ENCODE measurements at regions not wholly inside any gene's neighbourhood (a gene's known extent, or its start where the extent isn't known, plus 50 kb on each side); places are given as distances from the start of the nearest gene placed in this dataset.

- H3K27ac Mint-ChIP-seq = no peak overlapping the region
- H3K4me2 ChIP-seq = no peak overlapping the region
- no peaks in the 10 kb centered on the region for H3K79me2 ChIP-seq (ENCODE audit: low read depth)
- no peak overlapping the region for H3K4me3 Mint-ChIP-seq
- H3K27me3 ChIP-seq = no peaks in the 10 kb centered on the region
- peaks cover 13% of the 10 kb centered on the region for H3K4me1 Mint-ChIP-seq
- TF ChIP-seq EZH2 (IDR thresholded peaks at IDR 0.05) (no peak), EZH2phosphoT487 (IDR thresholded peaks at IDR 0.05) (no peak), CTCF (IDR thresholded peaks at IDR 0.05) (no peak)
- H3K9me3 ChIP-seq (ENCODE audit: low read depth) = no peaks in the 10 kb centered on the region
- no peaks in the 10 kb centered on the region for H3K36me3 Mint-ChIP-seq
- H3K27me3 Mint-ChIP-seq (ENCODE audit: insufficient read depth, low read depth) = no peaks in the 10 kb centered on the region
- DNase-seq (ENCODE audit: low spot score) = no peak
- peaks cover 30% of the 10 kb centered on the region for H3K4me1 ChIP-seq
- no peak overlapping the region for H2AFZ ChIP-seq (replicated peaks)
- H3K4me3 ChIP-seq = no peak overlapping the region
- H3K36me3 ChIP-seq = no peaks in the 10 kb centered on the region
- no peaks in the 10 kb centered on the region for H3K9me3 Mint-ChIP-seq
- no peak overlapping the region for H3K9ac ChIP-seq
- no peaks in the 10 kb centered on the region for H4K20me1 ChIP-seq (ENCODE audit: low read depth)
- H3K27ac ChIP-seq = peak overlapping the region; percentile 68
- H3F3A ChIP-seq (ENCODE audit: low read depth) = peaks cover 28% of the 10 kb centered on the region
Measured at GRCh38 chr11:104404231-104405175, 240.6 kb upstream of the PDGFD start.

GRCh38 chr11:104402812-104403521 is 239.0 kb upstream of the PDGFD start:
- DNase-seq (ENCODE audit: low spot score) = peak; percentile 59
- peak overlapping the region; percentile 57 for H3K4me2 ChIP-seq
- peaks cover 28% of the 10 kb centered on the region for H3F3A ChIP-seq (ENCODE audit: low read depth)
- peaks cover 30% of the 10 kb centered on the region for H3K4me1 ChIP-seq
- no peaks in the 10 kb centered on the region for H3K79me2 ChIP-seq (ENCODE audit: low read depth)
- peak overlapping the region; percentile 68 for H3K27ac ChIP-seq
- Mint-ChIP-seq H3K4me1 (peaks cover 13% of the 10 kb centered on the region), H3K4me3 (no peak overlapping the region), H3K27me3 (ENCODE audit: insufficient read depth, low read depth) (no peaks in the 10 kb centered on the region), H3K9me3 (no peaks in the 10 kb centered on the region), H3K36me3 (no peaks in the 10 kb centered on the region), H3K27ac (no peak overlapping the region)
- H3K36me3 ChIP-seq = no peaks in the 10 kb centered on the region
- no peak overlapping the region for H3K4me3 ChIP-seq
- H3K9ac ChIP-seq = no peak overlapping the region
- no peaks in the 10 kb centered on the region for H3K27me3 ChIP-seq
- H3K9me3 ChIP-seq (ENCODE audit: low read depth) = no peaks in the 10 kb centered on the region
- no peak overlapping the region for H2AFZ ChIP-seq (replicated peaks)
- TF ChIP-seq EZH2 (IDR thresholded peaks at IDR 0.05) (no peak), EZH2phosphoT487 (IDR thresholded peaks at IDR 0.05) (no peak), CTCF (IDR thresholded peaks at IDR 0.05) (no peak)
- H4K20me1 ChIP-seq (ENCODE audit: low read depth) = no peaks in the 10 kb centered on the region

- H3K36me3 ChIP-seq = no peaks in the 10 kb centered on the region
- Mint-ChIP-seq H3K27me3 (ENCODE audit: insufficient read depth, low read depth) (no peaks in the 10 kb centered on the region), H3K9me3 (no peaks in the 10 kb centered on the region), H3K4me3 (no peak overlapping the region), H3K36me3 (no peaks in the 10 kb centered on the region), H3K27ac (no peak overlapping the region), H3K4me1 (peaks cover 3% of the 10 kb centered on the region)
- no peak overlapping the region for H2AFZ ChIP-seq (replicated peaks)
- peaks cover 10% of the 10 kb centered on the region for H3F3A ChIP-seq (ENCODE audit: low read depth)
- no peaks in the 10 kb centered on the region for H3K9me3 ChIP-seq (ENCODE audit: low read depth)
- TF ChIP-seq EZH2phosphoT487 (IDR thresholded peaks at IDR 0.05) = no peak
- no peak for TF ChIP-seq CTCF (IDR thresholded peaks at IDR 0.05)
- DNase-seq (ENCODE audit: low spot score) = no peak
- H3K9ac ChIP-seq = no peak overlapping the region
- no peak overlapping the region for H3K4me3 ChIP-seq
- H3K27ac ChIP-seq = no peak overlapping the region
- H3K27me3 ChIP-seq = no peaks in the 10 kb centered on the region
- H3K79me2 ChIP-seq (ENCODE audit: low read depth) = no peaks in the 10 kb centered on the region
- H4K20me1 ChIP-seq (ENCODE audit: low read depth) = no peaks in the 10 kb centered on the region
- no peak overlapping the region for H3K4me2 ChIP-seq
- peaks cover 6% of the 10 kb centered on the region for H3K4me1 ChIP-seq
Measured at GRCh38 chr11:104394508-104394907, 230.6 kb upstream of the PDGFD start.
